Spleen (tissue), 11 donors: ENCODE measurements at regions not wholly inside any gene's neighbourhood (a gene's known extent, or its start where the extent isn't known, plus 50 kb on each side); places are given as distances from the start of the nearest gene placed in this dataset.

Experiments
- DNase-seq: peaks from one replicate; pipeline ENCODE4 v3.0.0-alpha.2; 2020
- H3K27ac ChIP-seq, 8 donors: fragments of 200-600 bp; sonication (generic) in 7 of 8; 1 replicate in 4 of 8; 2 replicates in 4 of 8; pipeline versions ENCODE4 v1.5.0 to v1.8.0; 2016 to 2021; ENCODE audit warnings: inconsistent platforms in 4 of 8, mild to moderate bottlenecking in 4 of 8, moderate library complexity in 1 of 8
- H3K27me3 ChIP-seq, 7 donors: fragments of 200-600 bp; sonication (generic) in 6 of 7; replicated peaks in 1 of 7; 1 replicate in 4 of 7; 2 replicates in 3 of 7; pipeline versions ENCODE4 v1.5.0 to v1.8.0; 2016 to 2021; ENCODE audit warnings: inconsistent platforms in 3 of 7, mild to moderate bottlenecking in 1 of 7
- H3K36me3 ChIP-seq, 6 donors: fragments of 200-600 bp; sonication (generic) in 5 of 6; 1 replicate in 4 of 6; 2 replicates in 2 of 6; pipeline versions ENCODE4 v1.5.0 to v1.8.0; 2016 to 2021; ENCODE audit warnings: inconsistent platforms in 2 of 6
- H3K4me1 ChIP-seq, 6 donors: fragments of 200-600 bp; sonication (generic) in 5 of 6; 1 replicate in 3 of 6; 2 replicates in 3 of 6; pipeline versions ENCODE4 v1.5.0 to v1.8.0; 2016 to 2021; ENCODE audit warnings: inconsistent platforms in 3 of 6
- H3K4me3 ChIP-seq, 8 donors: fragments of 200-600 bp; sonication (generic) in 7 of 8; 1 replicate in 4 of 8; 2 replicates in 4 of 8; pipeline versions ENCODE4 v1.5.0 to v1.8.0; 2016 to 2021; ENCODE audit warnings: inconsistent platforms in 4 of 8, mild to moderate bottlenecking in 4 of 8, moderate library complexity in 2 of 8
- H3K9me3 ChIP-seq, 8 donors: fragments of 200-600 bp; sonication (generic) in 7 of 8; 1 replicate in 4 of 8; 2 replicates in 4 of 8; pipeline versions ENCODE4 v1.5.0 to v1.8.0; 2016 to 2021; ENCODE audit warnings: inconsistent platforms in 4 of 8
- POLR2A ChIP-seq, 3 donors: fragments of 450-650 bp; IDR thresholded peaks; one replicate each; pipeline ENCODE4 v1.5.1; 2017; ENCODE audit warnings: antibody characterized with exemption in 3 of 3, mild to moderate bottlenecking in 1 of 3
- POLR2AphosphoS5 ChIP-seq, 3 donors: sonication (generic); formaldehyde crosslinking; IDR thresholded peaks; one replicate each; pipeline ENCODE4 v1.5.1; 2017; ENCODE audit warnings: antibody characterized with exemption in 3 of 3
- WGBS, 5 donors: extraction: QIAGEN DNeasy Blood & Tissue Kit in 3 of 5; methylation state at CpG; one replicate each; pipeline versions ENCODE4 v1.1.5 to v1.1.7; 2013 to 2018; 5-methylcytosine and 5-hydroxymethylcytosine counted together
- intact Hi-C: fragments of 100-400 bp; cut with DNase I; formaldehyde crosslinking; loops from one replicate; pipeline ENCODE4 v1.15.0; 2023; ENCODE audit warnings: low total_unique reads
- TF ChIP-seq, protein P1 (sequence below), 11 experiments: fragments of 200-600 bp in 7 of 11; fragments of 450-650 bp in 4 of 11; sonication (generic) in 4 of 11; IDR thresholded peaks in 8 of 11; conservative IDR thresholded peaks in 3 of 11; 1 replicate in 7 of 11; 2 replicates in 4 of 11; pipeline versions ENCODE4 v1.4.0 to v1.8.0; 2016 to 2021; ENCODE audit warnings: antibody characterized with exemption in 11 of 11, inconsistent platforms in 4 of 11, mild to moderate bottlenecking in 1 of 11
- donor health status: healthy with polysubstance abuse.
- donor health status: DM: no; HTN: no; CAD: no; lungs with moderate emphysema.
- donor health status: DM: no; HTN: no; CAD: no.
- donor health status: Bipolar disorder and iron deficiency.
- donor health status: healthy.
- donor health status: DM: no; HTN: no; CAD: no.
- donor health status: DM: yes; HTN: yes; CAD: no.

DNA sequence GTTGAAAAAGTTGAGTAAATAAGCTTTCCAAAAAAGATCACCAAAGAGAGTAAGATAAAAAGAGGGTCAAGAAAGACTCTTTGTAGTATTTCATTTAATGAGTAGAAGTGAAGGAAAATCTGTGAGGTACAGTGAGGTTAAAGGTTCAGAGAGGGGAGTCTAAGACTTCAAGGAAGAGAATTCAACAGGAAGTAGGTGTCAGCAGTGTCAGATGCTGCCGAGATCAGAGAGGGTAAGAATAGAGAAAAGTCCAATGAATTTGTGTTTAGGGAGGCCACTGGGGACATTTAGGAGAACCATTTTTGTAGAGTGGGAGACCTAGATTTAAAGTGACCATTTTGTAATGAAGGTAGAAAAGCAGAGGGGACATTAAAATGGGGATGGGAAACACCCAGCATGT, 71.6 kb upstream of the KRAS start:
- peak overlapping the region in 3 of 8 donors; percentile 4 to 47 (median 41) for H3K27ac ChIP-seq
- no peak overlapping the region for H3K4me3 ChIP-seq
- no peaks in the 10 kb centered on the region for H3K27me3 ChIP-seq
- peaks cover 6 to 54% (median 19%) of the 10 kb centered on the region in 6 donors for H3K4me1 ChIP-seq
- no peak for DNase-seq
- no peaks in the 10 kb centered on the region for H3K9me3 ChIP-seq
- 17 to 24% (median 22%) methylated on average over 1 of the region's 1 CpG for WGBS, 5 donors
- intact Hi-C loops, result no loop called here
- H3K36me3 ChIP-seq, result no peaks in the 10 kb centered on the region
- TF ChIP-seq POLR2A (IDR thresholded peaks at IDR 0.05), result no peak

DNA sequence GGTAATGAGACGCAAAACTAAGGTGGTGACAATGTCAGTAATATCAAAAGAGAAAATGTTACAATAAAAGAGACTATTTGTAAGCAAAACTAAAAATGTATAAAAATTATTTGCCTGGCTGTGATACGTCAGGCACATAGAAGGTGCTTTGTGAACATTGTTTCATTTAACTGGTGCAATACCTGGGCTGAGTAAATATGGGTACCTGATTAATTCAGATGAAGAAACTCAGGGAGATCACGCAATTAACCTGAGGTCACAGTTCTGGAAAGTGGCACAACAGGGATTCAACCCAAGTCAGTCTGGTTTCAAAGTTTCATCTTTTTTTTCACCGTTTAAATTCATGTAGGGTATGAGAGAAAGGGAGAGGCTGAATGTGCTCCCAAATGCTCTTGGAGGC, 71.0 kb upstream of the KRAS start:
- H3K4me3 ChIP-seq, result no peak overlapping the region
- no peaks in the 10 kb centered on the region for H3K27me3 ChIP-seq
- TF ChIP-seq, protein P1, sequence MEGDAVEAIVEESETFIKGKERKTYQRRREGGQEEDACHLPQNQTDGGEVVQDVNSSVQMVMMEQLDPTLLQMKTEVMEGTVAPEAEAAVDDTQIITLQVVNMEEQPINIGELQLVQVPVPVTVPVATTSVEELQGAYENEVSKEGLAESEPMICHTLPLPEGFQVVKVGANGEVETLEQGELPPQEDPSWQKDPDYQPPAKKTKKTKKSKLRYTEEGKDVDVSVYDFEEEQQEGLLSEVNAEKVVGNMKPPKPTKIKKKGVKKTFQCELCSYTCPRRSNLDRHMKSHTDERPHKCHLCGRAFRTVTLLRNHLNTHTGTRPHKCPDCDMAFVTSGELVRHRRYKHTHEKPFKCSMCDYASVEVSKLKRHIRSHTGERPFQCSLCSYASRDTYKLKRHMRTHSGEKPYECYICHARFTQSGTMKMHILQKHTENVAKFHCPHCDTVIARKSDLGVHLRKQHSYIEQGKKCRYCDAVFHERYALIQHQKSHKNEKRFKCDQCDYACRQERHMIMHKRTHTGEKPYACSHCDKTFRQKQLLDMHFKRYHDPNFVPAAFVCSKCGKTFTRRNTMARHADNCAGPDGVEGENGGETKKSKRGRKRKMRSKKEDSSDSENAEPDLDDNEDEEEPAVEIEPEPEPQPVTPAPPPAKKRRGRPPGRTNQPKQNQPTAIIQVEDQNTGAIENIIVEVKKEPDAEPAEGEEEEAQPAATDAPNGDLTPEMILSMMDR (IDR thresholded peaks at IDR 0.05 in 8 of 11, conservative IDR thresholded peaks at IDR 0.05 in 3 of 11), result no peak
- TF ChIP-seq POLR2A (IDR thresholded peaks at IDR 0.05) (no peak), POLR2AphosphoS5 (IDR thresholded peaks at IDR 0.05) (no peak)
- H3K9me3 ChIP-seq, result no peaks in the 10 kb centered on the region
- peaks cover 6 to 54% (median 19%) of the 10 kb centered on the region in 6 donors for H3K4me1 ChIP-seq
- intact Hi-C loops, result no loop called here
- no peak for DNase-seq
- WGBS, 5 donors, result 86 to 91% (median 88%) methylated on average over 4 of the region's 4 CpGs
- H3K27ac ChIP-seq, result no peak overlapping the region
- H3K36me3 ChIP-seq, result no peaks in the 10 kb centered on the region

DNA sequence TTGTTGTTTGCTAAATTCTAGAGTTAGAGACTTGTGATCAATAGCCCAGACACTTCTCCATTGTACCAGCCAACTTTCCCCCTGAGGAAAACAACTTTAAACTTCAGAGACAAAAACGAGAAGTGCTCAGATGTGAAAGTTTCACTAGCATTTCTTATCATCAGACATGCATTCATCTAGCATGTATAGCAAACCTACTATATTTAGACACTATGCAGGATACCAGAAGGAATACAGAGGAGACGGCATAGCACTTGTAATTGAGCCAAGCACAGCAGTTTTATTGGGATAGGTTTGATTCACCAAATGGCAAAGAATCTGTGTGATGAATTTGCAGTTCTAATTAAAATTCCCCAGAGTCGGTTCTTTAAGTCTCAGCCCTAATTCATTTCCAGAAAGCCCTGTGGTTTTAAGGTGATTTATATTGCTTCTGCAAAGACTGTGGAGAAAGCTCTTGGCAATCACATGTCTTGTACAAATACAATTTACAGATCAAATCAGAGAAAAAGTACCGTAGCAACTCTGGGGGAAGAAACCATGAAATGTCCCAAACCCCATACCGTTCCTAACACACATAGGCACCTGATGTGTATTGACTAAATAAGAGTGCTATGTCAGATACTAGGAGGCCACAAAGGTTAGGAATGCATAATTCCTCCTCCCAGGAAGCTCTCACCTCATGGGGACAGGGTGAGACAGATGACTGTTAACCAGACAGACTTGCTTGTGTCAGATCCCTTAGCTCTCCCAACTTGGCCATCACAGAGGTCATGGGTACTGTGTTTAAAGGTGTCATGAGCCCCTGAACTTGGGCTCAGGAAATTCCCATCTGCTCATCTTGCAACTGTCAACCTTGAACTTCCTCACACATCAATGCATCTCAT, 69.6 kb upstream of the KRAS start:
- Histone ChIP-seq H3K4me1 (peaks cover 6 to 52% (median 18%) of the 10 kb centered on the region in 6 donors), H3K36me3 (no peaks in the 10 kb centered on the region), H3K27me3 (no peaks in the 10 kb centered on the region), H3K4me3 (no peak overlapping the region), H3K27ac (peak overlapping the region in 1 of 8 donors; percentile 6), H3K9me3 (no peaks in the 10 kb centered on the region)
- TF ChIP-seq POLR2A (IDR thresholded peaks at IDR 0.05) (no peak), POLR2AphosphoS5 (IDR thresholded peaks at IDR 0.05) (no peak)
- TF ChIP-seq, protein P1 (IDR thresholded peaks at IDR 0.05 in 8 of 11, conservative IDR thresholded peaks at IDR 0.05 in 3 of 11), result no peak
- intact Hi-C loops, result no loop called here
- 18 to 37% (median 35%) methylated on average over 5 of the region's 5 CpGs for WGBS, 5 donors
- DNase-seq, result no peak

DNA sequence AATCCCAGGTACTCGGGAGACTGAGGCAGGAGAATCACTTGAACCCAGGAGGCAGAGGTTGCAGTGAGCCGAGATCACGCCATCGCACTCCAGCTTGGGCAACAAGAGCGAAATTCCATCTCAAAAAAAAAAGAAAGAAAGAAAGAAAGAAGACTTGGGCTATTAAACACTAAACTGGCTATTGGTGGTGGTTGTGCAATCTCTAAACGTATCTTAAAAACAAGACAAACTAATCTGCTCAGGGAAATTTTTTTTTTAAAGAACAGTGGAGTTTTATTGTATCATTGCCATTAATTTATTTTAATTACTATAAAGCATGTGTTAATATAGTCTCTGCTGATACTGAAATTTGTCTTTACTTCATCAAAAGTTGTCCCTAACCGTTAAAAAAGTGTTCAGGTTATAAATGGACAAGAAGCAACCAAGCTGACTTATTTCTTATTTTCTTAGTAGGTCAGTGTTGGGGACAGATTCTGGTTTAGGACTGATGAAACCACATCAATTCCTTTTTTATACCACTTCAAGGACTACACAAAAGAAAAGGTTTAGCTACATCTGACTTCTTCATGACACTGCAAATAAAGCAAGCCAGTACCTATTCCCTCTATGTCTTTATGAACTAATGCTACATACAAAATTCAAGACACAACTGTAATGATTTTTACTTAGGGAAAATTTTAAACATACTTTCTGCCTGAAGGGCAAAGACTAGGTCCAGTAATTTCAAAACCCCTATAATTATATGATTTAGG, 68.7 kb upstream of the KRAS start:
- 87 to 93% (median 88%) methylated on average over 7 of the region's 7 CpGs for WGBS, 5 donors
- DNase-seq, result no peak
- Histone ChIP-seq H3K9me3 (no peaks in the 10 kb centered on the region), H3K27me3 (no peaks in the 10 kb centered on the region), H3K4me1 (peaks cover 4 to 43% (median 12%) of the 10 kb centered on the region in 6 donors), H3K4me3 (no peak overlapping the region), H3K36me3 (no peaks in the 10 kb centered on the region), H3K27ac (no peak overlapping the region)
- intact Hi-C loops, result no loop called here
- TF ChIP-seq, protein P1 (IDR thresholded peaks at IDR 0.05 in 8 of 11, conservative IDR thresholded peaks at IDR 0.05 in 3 of 11), result no peak
- TF ChIP-seq POLR2AphosphoS5 (IDR thresholded peaks at IDR 0.05) (no peak), POLR2A (IDR thresholded peaks at IDR 0.05) (no peak)
